Posterior cingulate gyrus (tissue), 11 donors: ENCODE measurements at regions not wholly inside any gene's neighbourhood (a gene's known extent, or its start where the extent isn't known, plus 50 kb on each side); places are given as distances from the start of the nearest gene placed in this dataset.
"Not testable (repeated sequence)": the region's sequence is repeated elsewhere in the genome, so short reads cannot be mapped to it uniquely, and the experiment has no call there.

ENCODE experiments used
- DNase-seq, 10 donors: peaks; one replicate each; pipeline versions ENCODE4 v3.0.0 to v3.0.0-alpha.2; 2020 to 2021; ENCODE audit warnings: mixed read lengths in 3 of 10
- intact Hi-C: fragments of 100-400 bp; cut with DNase I; formaldehyde crosslinking; loops from one replicate; pipeline ENCODE4 v1.15.1; 2023

- peak in 4 of 10 donors; percentile 4 to 71 (median 34) for DNase-seq
- intact Hi-C loops, result not testable (repeated sequence)
Observed at GRCh38 chr14:105914281-105914680, 387.9 kb downstream of the TMEM121 start.

GRCh38 chr14:105914738-105915385 is 388.5 kb downstream of the TMEM121 start:
- intact Hi-C loops, result no loop called here

DNA sequence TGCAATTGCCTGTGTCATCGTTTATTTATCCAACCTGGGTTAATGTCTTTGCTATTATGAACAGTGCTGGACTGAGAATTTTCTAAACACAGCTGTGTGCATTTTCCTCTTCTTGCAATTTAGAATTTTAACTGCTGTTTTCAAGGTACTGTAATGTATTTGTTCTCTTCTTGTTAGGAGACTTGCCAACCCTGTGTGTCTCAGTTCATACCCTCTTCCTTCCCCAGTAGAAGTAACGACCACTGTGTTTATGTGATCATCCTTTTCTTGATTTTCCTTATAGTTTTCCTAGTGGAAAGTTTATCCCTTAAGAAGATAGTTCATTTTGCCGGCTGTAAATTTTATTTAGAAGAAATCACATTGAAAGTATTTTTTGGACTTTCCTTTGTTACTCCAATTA is 389.2 kb downstream of the TMEM121 start:
- intact Hi-C loops, DNase-seq: not testable (repeated sequence)

More at GRCh38 chr14:105914738-105915385, 388.5 kb downstream of the TMEM121 start:
- DNase-seq, result peak in 4 of 10 donors; percentile 21 to 64 (median 48)

DNA sequence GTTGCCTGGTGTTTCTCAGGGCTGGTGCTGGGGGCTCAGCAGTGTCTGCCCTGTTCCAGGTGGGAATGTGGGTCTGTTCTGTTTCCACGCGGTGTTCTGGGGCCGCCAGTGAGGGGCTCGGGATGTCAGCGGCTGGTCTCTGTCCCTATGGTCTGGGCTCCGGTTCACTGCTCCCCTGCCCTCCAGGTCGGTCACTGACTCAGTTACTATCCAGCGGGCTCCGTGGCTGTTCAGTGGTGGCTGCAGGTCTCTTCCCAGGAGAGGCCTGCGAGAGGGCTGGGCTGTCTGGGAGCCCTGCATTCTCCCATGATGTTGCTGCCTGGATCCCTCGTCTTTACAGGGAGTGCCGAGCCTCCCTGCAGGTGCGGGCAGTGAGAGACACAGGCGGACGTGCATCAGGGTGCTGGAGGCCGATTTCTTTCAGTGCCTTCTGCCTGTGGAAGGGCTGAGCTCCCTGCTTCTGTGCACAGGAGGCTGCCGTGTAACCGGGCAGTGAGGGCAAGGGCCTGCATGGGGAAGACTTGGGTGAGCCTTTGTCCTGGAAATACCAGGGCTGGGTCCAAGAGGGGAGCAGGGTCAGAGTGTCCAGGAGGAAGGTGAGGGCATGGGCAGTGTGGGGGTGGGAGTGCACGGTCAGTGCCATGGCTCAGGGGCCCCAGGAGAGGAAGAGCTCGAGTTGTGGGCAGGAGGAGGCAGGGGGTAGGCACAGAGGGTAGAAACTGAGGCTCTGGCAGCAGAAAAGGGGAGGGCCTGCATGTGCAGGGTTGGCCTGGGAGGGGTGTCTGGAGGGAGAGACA is 391.0 kb downstream of the TMEM121 start:
- DNase-seq, result peak in 4 of 10 donors; percentile 5 to 59 (median 34)

DNA sequence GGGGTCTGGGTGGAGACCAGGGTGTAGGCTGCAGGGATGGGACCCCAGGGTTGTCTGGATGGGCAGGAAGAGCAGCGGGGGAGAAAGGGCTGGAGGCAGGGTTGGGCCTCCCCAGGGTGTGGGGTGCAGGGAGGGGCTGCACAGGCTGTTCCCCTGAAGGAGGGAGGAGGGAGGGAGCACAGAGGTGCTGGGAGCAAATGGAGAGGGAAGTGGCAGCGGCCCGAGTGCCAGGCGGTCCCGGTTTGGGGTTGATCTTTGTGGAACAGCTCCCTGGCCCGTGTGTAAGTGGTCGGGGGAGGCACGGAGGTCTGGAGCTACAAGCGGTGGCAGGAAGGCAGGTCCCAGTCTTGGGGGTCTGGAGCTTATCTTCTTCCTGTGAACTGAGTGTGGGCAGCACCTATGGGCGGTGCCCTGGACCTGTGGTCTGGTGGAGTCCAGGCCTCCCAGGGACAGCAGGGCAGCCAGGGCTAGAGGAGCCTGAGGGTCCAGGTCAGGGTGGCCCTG is 391.6 kb downstream of the TMEM121 start:
- intact Hi-C loops, result no loop called here
- DNase-seq, result peak in 4 of 10 donors; percentile 4 to 74 (median 32)

More for the DNA sequence above, 391.0 kb downstream of the TMEM121 start:
- intact Hi-C loops, result not testable (repeated sequence)

GRCh38 chr14:105918496-105919262 is 392.3 kb downstream of the TMEM121 start:
- intact Hi-C loops, result no loop called here
- DNase-seq, result peak in 4 of 10 donors; percentile 4 to 69 (median 40)

GRCh38 chr14:105919458-105920150 is 393.2 kb downstream of the TMEM121 start:
- DNase-seq, result peak in 4 of 10 donors; percentile 3 to 69 (median 42)
- intact Hi-C loops, result no loop called here

DNA sequence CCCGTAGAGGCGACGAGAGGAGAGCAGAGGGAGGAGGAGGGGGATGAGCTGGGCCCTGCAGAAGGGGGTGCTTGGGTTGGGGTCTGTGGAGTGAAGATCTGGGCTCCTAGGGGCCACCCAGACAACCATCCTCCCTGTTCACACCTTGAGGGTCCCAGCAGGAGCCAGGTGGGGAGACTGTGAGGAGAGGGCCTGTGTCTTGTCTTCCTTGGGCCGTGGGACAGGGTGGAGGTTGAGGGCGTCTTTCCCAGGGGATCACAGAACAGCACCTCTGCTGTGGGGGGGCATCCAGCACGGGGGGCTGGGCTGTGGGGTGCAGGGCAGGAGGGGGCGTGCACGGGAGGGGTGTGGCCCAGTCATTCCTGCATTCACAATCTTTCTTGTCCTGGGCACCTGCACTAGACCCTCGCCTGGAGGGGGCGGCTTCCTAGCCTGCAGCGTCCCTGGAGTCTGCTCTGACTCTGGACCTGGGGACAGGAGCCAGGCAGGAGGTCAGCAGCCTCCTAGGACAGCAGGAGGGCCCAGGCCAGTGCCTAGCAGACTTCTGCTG is 393.8 kb downstream of the TMEM121 start:
- intact Hi-C loops, result not testable (repeated sequence)
- peak in 4 of 10 donors; percentile 1 to 60 (median 32) for DNase-seq

GRCh38 chr14:105920803-105921755 is 394.7 kb downstream of the TMEM121 start:
- peak in 4 of 10 donors; percentile 13 to 52 (median 36) for DNase-seq
- intact Hi-C loops, result not testable (repeated sequence)

DNA sequence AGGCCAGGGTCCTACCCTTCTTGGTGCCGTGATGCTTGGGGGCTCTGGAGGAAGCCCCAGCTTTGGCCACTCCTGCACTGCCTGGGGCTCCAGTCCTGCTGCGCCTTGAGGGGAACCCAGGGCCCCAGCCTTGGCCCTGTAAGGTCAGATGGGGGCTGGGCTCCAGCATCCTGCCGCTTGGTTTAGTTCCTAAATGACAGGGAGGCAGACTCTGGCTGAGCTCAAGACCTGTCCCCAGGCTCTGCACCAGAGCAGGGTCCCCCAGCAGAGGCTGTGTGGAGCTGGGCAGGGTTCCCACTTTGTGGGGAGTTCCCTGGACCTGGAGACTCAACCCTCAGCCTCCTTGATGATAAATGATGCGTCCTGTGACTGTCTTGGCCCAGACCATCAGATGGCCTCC is 395.4 kb downstream of the TMEM121 start:
- intact Hi-C loops, result not testable (repeated sequence)
- DNase-seq, result peak in 4 of 10 donors; percentile 1 to 67 (median 20)

GRCh38 chr14:105923520-105924191 is 397.3 kb downstream of the TMEM121 start:
- peak in 2 of 10 donors; percentile 4 to 29 for DNase-seq
- intact Hi-C loops, result not testable (repeated sequence)

- intact Hi-C loops, result no loop called here
- DNase-seq, result peak in 4 of 10 donors; percentile 10 to 66 (median 54)
Observed at GRCh38 chr14:105924951-105925591, 398.7 kb downstream of the TMEM121 start.

DNA sequence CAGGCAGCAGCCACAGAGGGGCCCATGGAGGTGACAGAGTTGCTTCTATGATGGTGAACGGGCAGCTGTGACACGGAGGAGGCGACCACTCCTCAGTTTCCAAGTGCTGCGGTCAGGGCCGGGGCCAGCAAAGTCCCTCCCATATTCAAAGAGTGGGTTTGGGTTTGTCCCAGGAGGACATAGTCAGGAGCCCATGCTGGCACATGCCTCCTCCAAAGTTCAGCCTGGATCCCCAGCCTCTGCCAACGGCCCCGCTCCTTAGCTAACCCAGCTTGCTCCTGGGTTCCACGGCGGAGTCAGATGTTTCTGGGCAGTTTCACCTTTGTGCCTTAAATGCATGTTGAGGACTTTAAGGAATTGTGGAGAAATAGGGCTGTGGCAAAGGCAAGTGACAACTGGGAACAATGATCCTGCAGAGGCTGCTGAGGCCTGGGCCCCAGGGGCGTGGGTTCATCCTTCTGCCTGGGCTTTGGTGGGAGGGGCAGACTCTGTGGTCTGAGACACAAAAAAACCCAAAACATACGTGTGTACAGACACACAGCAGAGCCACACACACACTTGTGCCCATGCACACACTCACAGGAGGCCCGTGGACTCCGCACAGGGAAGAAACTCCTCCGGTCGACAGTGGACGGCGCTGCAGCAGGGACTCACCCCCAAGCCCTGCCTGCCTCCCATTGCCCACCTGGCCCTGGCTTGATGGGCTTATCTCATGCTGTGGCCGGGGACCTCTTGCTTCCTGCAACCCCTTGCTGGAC is 399.4 kb downstream of the TMEM121 start:
- intact Hi-C loops, result no loop called here
- DNase-seq, result peak in 6 of 10 donors; percentile 1 to 74 (median 26)

- intact Hi-C loops, result no loop called here
- peak in 5 of 10 donors; percentile 4 to 77 (median 59) for DNase-seq
Observed at GRCh38 chr14:105926373-105927095, 400.2 kb downstream of the TMEM121 start.

- intact Hi-C loops, result no loop called here
- DNase-seq, result peak in 4 of 10 donors; percentile 4 to 59 (median 32)
Observed at GRCh38 chr14:105927096-105928060, 401.0 kb downstream of the TMEM121 start.
